Body of pancreas (tissue), 4 donors: ENCODE measurements at regions not wholly inside any gene's neighbourhood (a gene's known extent, or its start where the extent isn't known, plus 50 kb on each side); places are given as distances from the start of the nearest gene placed in this dataset. TPM values are rescaled to one million over a fixed set of nuclear protein-coding genes. Genes with fewer than 3 reads are reported as not detected.

Source experiments
- ATAC-seq: fragments of 150-250 bp; one replicate; pipeline ENCODE4 v1.9.1; 2016
- DNase-seq, 4 donors: peaks; one replicate each; pipeline ENCODE4 v3.0.0-alpha.2; 2019
- H3K27ac ChIP-seq, 4 donors: fragments of 200-600 bp; sonication (generic); 1 replicate in 3 of 4; 2 replicates in 1 of 4; pipeline versions ENCODE4 v1.5.1 to v1.6.1; 2016 to 2019; ENCODE audit warnings: mild to moderate bottlenecking in 1 of 4, mixed read lengths in 1 of 4, moderate library complexity in 1 of 4
- H3K27me3 ChIP-seq, 2 donors: fragments of 200-600 bp; sonication (generic); one replicate each; pipeline ENCODE4 v1.6.0; 2016; ENCODE audit warnings: mild to moderate bottlenecking in 1 of 2
- H3K36me3 ChIP-seq, 2 donors: fragments of 200-600 bp; sonication (generic); replicated peaks in 1 of 2; 2 replicates each; pipeline ENCODE4 v1.5.1; 2016; ENCODE audit warnings: low read depth in 2 of 2; ENCODE audit not compliant: insufficient read depth in 1 of 2
- H3K4me1 ChIP-seq: fragments of 200-600 bp; sonication (generic); one replicate; pipeline ENCODE4 v1.6.0; 2016
- H3K4me3 ChIP-seq, 2 donors: fragments of 200-600 bp; sonication (generic); 1 replicate in 1 of 2; 2 replicates in 1 of 2; pipeline ENCODE4 v1.5.1; 2016 to 2019
- H3K9me3 ChIP-seq, 3 donors: fragments of 200-600 bp; sonication (generic); 1 replicate in 2 of 3; 2 replicates in 1 of 3; pipeline ENCODE4 v1.5.1; 2016
- POLR2A ChIP-seq, 3 donors: fragments of 450-650 bp; IDR thresholded peaks; one replicate each; pipeline ENCODE4 v1.6.1; 2016; ENCODE audit warnings: antibody characterized with exemption in 3 of 3, mild to moderate bottlenecking in 2 of 3
- WGBS, 2 donors: methylation state at CpG; one replicate each; pipeline ENCODE4 v1.1.5; 2017; 5-methylcytosine and 5-hydroxymethylcytosine counted together
- intact Hi-C: fragments of 100-400 bp; cut with DNase I; formaldehyde crosslinking; loops from one replicate; pipeline ENCODE4 v1.15.1; 2023
- microRNA-seq, 2 donors: library from miRNA; unstranded; fragments of <30 nt; microRNA quantifications; one replicate each; pipeline ENCODE4, GENCODE V29; 2016; ENCODE audit warnings: borderline number of aligned reads in 2 of 2, borderline replicate concordance in 2 of 2
- small RNA-seq: library from RNA; depleted of rRNA; stranded (forward); fragments of <200 nt; gene quantifications from one replicate; pipeline ENCODE3, GENCODE V24; 2016
- TF ChIP-seq, protein P1 (sequence below), 7 experiments: fragments of 450-650 bp in 4 of 7; fragments of 200-600 bp in 3 of 7; sonication (generic) in 3 of 7; IDR thresholded peaks; one replicate each; pipeline ENCODE4 v1.5.1; 2016 to 2019; ENCODE audit warnings: antibody characterized with exemption in 7 of 7

GRCh38 chr12:116508145-116509121 lies 50.7 kb upstream of the MAP1LC3B2 start:
- no peak overlapping the region for H3K27ac ChIP-seq
- TF ChIP-seq, protein P1, sequence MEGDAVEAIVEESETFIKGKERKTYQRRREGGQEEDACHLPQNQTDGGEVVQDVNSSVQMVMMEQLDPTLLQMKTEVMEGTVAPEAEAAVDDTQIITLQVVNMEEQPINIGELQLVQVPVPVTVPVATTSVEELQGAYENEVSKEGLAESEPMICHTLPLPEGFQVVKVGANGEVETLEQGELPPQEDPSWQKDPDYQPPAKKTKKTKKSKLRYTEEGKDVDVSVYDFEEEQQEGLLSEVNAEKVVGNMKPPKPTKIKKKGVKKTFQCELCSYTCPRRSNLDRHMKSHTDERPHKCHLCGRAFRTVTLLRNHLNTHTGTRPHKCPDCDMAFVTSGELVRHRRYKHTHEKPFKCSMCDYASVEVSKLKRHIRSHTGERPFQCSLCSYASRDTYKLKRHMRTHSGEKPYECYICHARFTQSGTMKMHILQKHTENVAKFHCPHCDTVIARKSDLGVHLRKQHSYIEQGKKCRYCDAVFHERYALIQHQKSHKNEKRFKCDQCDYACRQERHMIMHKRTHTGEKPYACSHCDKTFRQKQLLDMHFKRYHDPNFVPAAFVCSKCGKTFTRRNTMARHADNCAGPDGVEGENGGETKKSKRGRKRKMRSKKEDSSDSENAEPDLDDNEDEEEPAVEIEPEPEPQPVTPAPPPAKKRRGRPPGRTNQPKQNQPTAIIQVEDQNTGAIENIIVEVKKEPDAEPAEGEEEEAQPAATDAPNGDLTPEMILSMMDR (IDR thresholded peaks at IDR 0.05): no peak
- no peak for TF ChIP-seq POLR2A (IDR thresholded peaks at IDR 0.05)
- no peak overlapping the region for H3K4me3 ChIP-seq
- ATAC-seq (no peak), DNase-seq (peak in 1 of 4 donors; percentile 19)
- no peaks in the 10 kb centered on the region for H3K36me3 ChIP-seq
- intact Hi-C loops: no loop called here
- H3K9me3 ChIP-seq: no peaks in the 10 kb centered on the region
- WGBS, 2 donors: 17 to 34% methylated on average over 24 to 58 of the region's 60 CpGs
- H3K27me3 ChIP-seq: no peaks in the 10 kb centered on the region
- peaks cover 18% of the 10 kb centered on the region for H3K4me1 ChIP-seq

Small RNAs in the stretch of these regions (microRNA-seq; reads per million reads assigned to microRNA genes)
- 0 reads per million in 2 donors for gene MIR4472-2

Small RNAs in the stretch of these regions (small RNA-seq; reads per million reads assigned to genes)
- not detected for gene MIR4472-2
